DND-41 (cell line): ENCODE measurements at regions not wholly inside any gene's neighbourhood (a gene's known extent, or its start where the extent isn't known, plus 50 kb on each side); places are given as distances from the start of the nearest gene placed in this dataset.

Experiments
- CTCF ChIP-seq: IDR thresholded peaks from 2 replicates; pipeline ENCODE4 v1.5.1; 2012; ENCODE audit warnings: borderline replicate concordance, low read length, moderate library complexity, mild to moderate bottlenecking; ENCODE audit not compliant: poor library complexity, severe bottlenecking; ENCODE audit errors: extremely low read depth
- EZH2 ChIP-seq: IDR thresholded peaks from 3 replicates; pipeline ENCODE4 v1.6.1; 2012; ENCODE audit warnings: borderline replicate concordance, low read depth, mild to moderate bottlenecking, moderate library complexity, low read length, inconsistent platforms; ENCODE audit not compliant: severe bottlenecking

DNA sequence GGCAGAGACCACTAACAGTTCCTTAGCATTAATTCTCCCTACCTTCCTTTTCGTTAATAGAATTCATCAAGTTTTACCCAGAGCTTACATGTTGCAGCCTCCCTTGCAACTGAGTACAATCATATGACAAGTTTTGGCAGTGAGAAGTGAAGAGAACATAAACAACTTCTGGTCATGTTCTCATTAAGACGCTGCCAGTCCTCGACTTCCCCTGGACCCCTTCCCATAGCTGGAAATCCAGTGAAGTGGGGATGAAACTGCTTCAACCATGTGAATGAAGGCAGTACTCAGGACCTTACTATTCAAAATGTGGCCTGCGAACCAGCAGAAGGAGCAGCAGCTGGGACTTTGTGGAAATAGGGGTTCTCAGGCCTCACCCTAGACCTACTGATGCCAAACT lies 133.9 kb downstream of the SPTSSA start:
- TF ChIP-seq CTCF (no peak), EZH2 (no peak)
